CD4-positive, alpha-beta memory T cell (primary cell): ENCODE measurements at regions not wholly inside any gene's neighbourhood (a gene's known extent, or its start where the extent isn't known, plus 50 kb on each side); places are given as distances from the start of the nearest gene placed in this dataset.
"Not testable (repeated sequence)": the region's sequence is repeated elsewhere in the genome, so short reads cannot be mapped to it uniquely, and the experiment has no call there.

ENCODE experiments used
- CTCF ChIA-PET: fragments of 350-600 bp; sonication (Branson Sonifier 250); formaldehyde crosslinking; loops from one replicate; lab custom pipeline; 2021; ENCODE audit warnings: inconsistent platforms; ENCODE audit not compliant: partially characterized antibody; lab: Charles Lee
- POLR2A ChIA-PET: fragments of 350-600 bp; sonication (Branson Sonifier 250); formaldehyde crosslinking; loops from one replicate; lab custom pipeline; 2021; ENCODE audit not compliant: partially characterized antibody; lab: Charles Lee
- DNase-seq, 5 donors: peaks; one replicate each; pipeline versions ENCODE4 v3.0.0 to v3.0.0-alpha.2; 2020 to 2022; ENCODE audit warnings: mixed read lengths in 1 of 5
- H3K27ac ChIP-seq: one replicate; pipeline ENCODE4 v1.7.0; 2013; ENCODE audit warnings: low read depth, low read length
- H3K27me3 ChIP-seq: 2 replicates; pipeline ENCODE4 v1.7.0; 2013; ENCODE audit warnings: mild to moderate bottlenecking, low read length, moderate library complexity; ENCODE audit not compliant: insufficient read depth
- H3K36me3 ChIP-seq: 2 replicates; pipeline ENCODE4 v1.7.0; 2013; ENCODE audit warnings: mild to moderate bottlenecking, low read length, moderate library complexity; ENCODE audit not compliant: insufficient read depth
- H3K4me1 ChIP-seq: 2 replicates; pipeline ENCODE4 v1.7.0; 2013; ENCODE audit warnings: mild to moderate bottlenecking, low read length, moderate library complexity; ENCODE audit not compliant: insufficient read depth
- H3K4me3 ChIP-seq, 2 donors: one replicate each; pipeline ENCODE4 v1.7.0; 2013; ENCODE audit warnings: low read length in 2 of 2, mild to moderate bottlenecking in 1 of 2
- H3K9me3 ChIP-seq, 2 donors: one replicate each; pipeline ENCODE4 v1.7.0; 2013; ENCODE audit warnings: low read length in 2 of 2, control low read depth in 1 of 2; ENCODE audit not compliant: control insufficient read depth in 1 of 2
- H3K27ac Mint-ChIP-seq, 7 donors: one replicate each; pipeline ENCODE4 v1.8.0; 2020 to 2021; ENCODE audit warnings: mixed read lengths in 7 of 7, mild to moderate bottlenecking in 6 of 7, inconsistent platforms in 3 of 7, moderate library complexity in 3 of 7
- H3K27me3 Mint-ChIP-seq, 2 donors: one replicate each; pipeline ENCODE4 v1.8.0; 2020 to 2021; ENCODE audit warnings: mixed read lengths in 2 of 2
- H3K36me3 Mint-ChIP-seq, 2 donors: one replicate each; pipeline ENCODE4 v1.8.0; 2020 to 2021; ENCODE audit warnings: mixed read lengths in 2 of 2, inconsistent platforms in 1 of 2, mild to moderate bottlenecking in 1 of 2
- H3K4me1 Mint-ChIP-seq, 4 donors: one replicate each; pipeline ENCODE4 v1.8.0; 2020 to 2021; ENCODE audit warnings: mixed read lengths in 4 of 4, mild to moderate bottlenecking in 1 of 4
- H3K4me3 Mint-ChIP-seq, 8 donors: one replicate each; pipeline ENCODE4 v1.8.0; 2020 to 2021; ENCODE audit warnings: mixed read lengths in 8 of 8, mild to moderate bottlenecking in 7 of 8, moderate library complexity in 6 of 8, inconsistent platforms in 3 of 8
- H3K9me3 Mint-ChIP-seq, 8 donors: one replicate each; pipeline ENCODE4 v1.8.0; 2020 to 2021; ENCODE audit warnings: mixed read lengths in 8 of 8, mild to moderate bottlenecking in 5 of 8, inconsistent platforms in 3 of 8, moderate library complexity in 1 of 8
- intact Hi-C: fragments of 100-400 bp; cut with micrococcal nuclease; formaldehyde crosslinking; loops from one replicate; pipeline ENCODE4 v1.15.1; 2023

GRCh38 chr3:55147406-55147805 lies 219.5 kb upstream of the LRTM1 start:
- Mint-ChIP-seq H3K9me3 (peaks cover 0 to 7% (median 2%) of the 10 kb centered on the region in 8 donors), H3K36me3 (no peaks in the 10 kb centered on the region), H3K27me3 (no peaks in the 10 kb centered on the region), H3K27ac (no peak overlapping the region), H3K4me3 (no peak overlapping the region), H3K4me1 (no peaks in the 10 kb centered on the region)
- CTCF ChIA-PET: no interaction called here
- Histone ChIP-seq H3K27me3 (no peaks in the 10 kb centered on the region), H3K4me3 (no peak overlapping the region), H3K27ac (no peak overlapping the region), H3K36me3 (no peaks in the 10 kb centered on the region), H3K9me3 (no peaks in the 10 kb centered on the region), H3K4me1 (no peaks in the 10 kb centered on the region)
- intact Hi-C loops: no loop called here
- POLR2A ChIA-PET: no interaction called here
- no peak for DNase-seq

DNA sequence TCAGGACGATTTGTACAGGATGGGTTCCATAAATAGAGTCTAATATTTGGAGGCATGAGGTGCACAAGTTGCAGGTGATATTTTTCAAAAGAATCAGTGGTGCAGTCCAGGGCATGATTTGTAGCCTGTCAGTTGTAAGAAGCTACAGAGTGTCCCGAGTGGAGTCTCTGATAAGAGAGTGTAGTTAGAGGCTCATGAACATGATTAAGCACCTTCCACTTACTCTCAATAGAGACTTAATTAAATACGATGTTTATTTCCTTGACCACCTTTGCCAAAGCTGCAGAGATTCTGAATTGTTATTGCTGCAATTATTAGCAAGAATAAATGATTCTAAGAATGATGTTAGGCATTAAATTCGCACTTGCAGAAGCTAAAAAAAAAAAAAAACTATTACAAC lies 218.4 kb upstream of the LRTM1 start:
- no peak for DNase-seq
- Mint-ChIP-seq H3K27me3 (no peaks in the 10 kb centered on the region), H3K36me3 (no peaks in the 10 kb centered on the region), H3K9me3 (peaks cover 0 to 6% (median under 1%) of the 10 kb centered on the region in 8 donors), H3K4me3 (no peak overlapping the region), H3K4me1 (no peaks in the 10 kb centered on the region), H3K27ac (no peak overlapping the region)
- H3K36me3 ChIP-seq: no peaks in the 10 kb centered on the region
- H3K4me3 ChIP-seq: no peak overlapping the region
- H3K9me3 ChIP-seq: no peaks in the 10 kb centered on the region
- H3K27ac ChIP-seq: no peak overlapping the region
- H3K27me3 ChIP-seq: no peaks in the 10 kb centered on the region
- POLR2A ChIA-PET: no interaction called here
- no peaks in the 10 kb centered on the region for H3K4me1 ChIP-seq
- intact Hi-C loops: no loop called here
- CTCF ChIA-PET: no interaction called here

DNA sequence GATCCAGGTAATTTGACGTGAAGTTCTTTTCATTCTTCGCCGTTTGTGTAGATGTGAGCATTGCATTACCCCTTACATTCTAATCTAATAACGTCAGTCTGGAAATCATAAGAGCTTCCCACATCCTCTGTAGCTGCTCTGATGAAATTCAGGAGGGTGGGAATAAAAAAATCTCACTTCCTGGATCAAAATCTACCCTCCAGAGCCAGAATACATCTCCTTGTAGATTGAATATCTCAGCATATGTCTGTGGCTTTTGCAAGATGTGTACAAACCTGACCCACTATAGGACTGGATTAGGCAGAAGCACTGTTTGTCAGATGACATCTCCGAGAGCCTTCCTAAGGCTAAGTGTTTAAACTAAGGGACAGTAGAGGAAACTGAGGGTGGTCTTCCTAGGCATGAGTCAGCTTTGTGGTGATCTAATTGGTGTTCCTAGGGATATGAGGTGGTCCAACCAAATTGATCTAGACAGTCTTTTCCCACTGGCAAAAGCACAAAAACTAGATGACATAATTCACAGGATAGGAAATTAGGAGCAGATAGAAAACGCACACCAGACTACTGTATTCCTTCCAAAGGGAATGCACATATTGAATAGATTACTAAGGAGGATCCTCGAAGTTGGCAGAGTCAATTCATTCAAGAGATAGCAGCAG lies 216.3 kb upstream of the LRTM1 start:
- intact Hi-C loops: no loop called here
- H3K4me3 ChIP-seq: no peak overlapping the region
- peaks cover 0 to 6% (median 0%) of the 10 kb centered on the region in 8 donors for H3K9me3 Mint-ChIP-seq
- DNase-seq: no peak
- ChIA-PET CTCF (no interaction called here), POLR2A (no interaction called here)
- H3K27me3 ChIP-seq: no peaks in the 10 kb centered on the region
- no peak overlapping the region for H3K4me3 Mint-ChIP-seq
- no peaks in the 10 kb centered on the region for H3K36me3 Mint-ChIP-seq
- no peaks in the 10 kb centered on the region for H3K4me1 Mint-ChIP-seq
- no peaks in the 10 kb centered on the region for H3K9me3 ChIP-seq
- no peak overlapping the region for H3K27ac ChIP-seq
- H3K27me3 Mint-ChIP-seq: no peaks in the 10 kb centered on the region
- no peaks in the 10 kb centered on the region for H3K4me1 ChIP-seq
- H3K27ac Mint-ChIP-seq: no peak overlapping the region
- H3K36me3 ChIP-seq: no peaks in the 10 kb centered on the region

DNA sequence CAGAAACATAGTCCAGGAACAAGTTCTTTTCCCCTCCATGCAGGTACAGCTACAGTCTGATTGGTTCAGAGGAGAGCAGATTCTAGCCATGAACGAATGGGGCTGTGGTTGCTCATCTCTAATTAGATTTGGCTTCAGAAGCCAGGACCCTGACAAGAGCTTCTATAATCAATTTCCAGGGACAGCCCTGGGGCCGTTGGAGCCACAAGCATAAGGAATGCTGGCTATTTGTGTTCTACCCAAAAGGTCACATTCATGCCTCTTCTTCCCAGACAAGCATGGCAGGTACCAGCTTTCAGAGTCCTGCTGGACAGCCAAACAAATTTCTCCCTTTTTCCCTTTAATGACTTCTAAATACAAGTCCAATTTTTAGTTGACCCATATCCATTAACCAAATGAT lies 215.5 kb upstream of the LRTM1 start:
- Mint-ChIP-seq H3K27ac (no peak overlapping the region), H3K9me3 (peaks cover 0 to 6% (median 0%) of the 10 kb centered on the region in 8 donors)

GRCh38 chr3:55136291-55136690 lies 208.4 kb upstream of the LRTM1 start:
- H3K27ac ChIP-seq, POLR2A ChIA-PET, H3K9me3 ChIP-seq, H3K27ac Mint-ChIP-seq, H3K4me1 Mint-ChIP-seq, H3K27me3 Mint-ChIP-seq, H3K4me3 ChIP-seq, DNase-seq, H3K36me3 Mint-ChIP-seq, intact Hi-C loops, H3K36me3 ChIP-seq, H3K4me3 Mint-ChIP-seq, H3K4me1 ChIP-seq, CTCF ChIA-PET, H3K27me3 ChIP-seq: not testable (repeated sequence)
- H3K9me3 Mint-ChIP-seq: peaks cover 0 to 18% (median 5%) of the 10 kb centered on the region in 8 donors

More for the DNA sequence above, 215.5 kb upstream of the LRTM1 start:
- CTCF ChIA-PET: no interaction called here
- Histone ChIP-seq H3K4me1 (no peaks in the 10 kb centered on the region), H3K4me3 (no peak overlapping the region), H3K36me3 (no peaks in the 10 kb centered on the region), H3K9me3 (no peaks in the 10 kb centered on the region), H3K27ac (no peak overlapping the region), H3K27me3 (no peaks in the 10 kb centered on the region)
- no peak for DNase-seq
- POLR2A ChIA-PET: no interaction called here
- H3K27me3 Mint-ChIP-seq: no peaks in the 10 kb centered on the region
- no peaks in the 10 kb centered on the region for H3K36me3 Mint-ChIP-seq
- no peak overlapping the region for H3K4me3 Mint-ChIP-seq
- intact Hi-C loops: no loop called here
- no peaks in the 10 kb centered on the region for H3K4me1 Mint-ChIP-seq

- H3K27me3 ChIP-seq: no peaks in the 10 kb centered on the region
- no peak overlapping the region for H3K4me3 ChIP-seq
- no peak overlapping the region for H3K27ac ChIP-seq
- DNase-seq: no peak
- H3K4me1 ChIP-seq: no peaks in the 10 kb centered on the region
- Mint-ChIP-seq H3K4me1 (no peaks in the 10 kb centered on the region), H3K27me3 (no peaks in the 10 kb centered on the region), H3K9me3 (peaks cover 0 to 10% (median 0%) of the 10 kb centered on the region in 8 donors), H3K4me3 (no peak overlapping the region), H3K27ac (no peak overlapping the region), H3K36me3 (no peaks in the 10 kb centered on the region)
- intact Hi-C loops: no loop called here
- POLR2A ChIA-PET: no interaction called here
- no peaks in the 10 kb centered on the region for H3K36me3 ChIP-seq
- CTCF ChIA-PET: no interaction called here
- no peaks in the 10 kb centered on the region for H3K9me3 ChIP-seq
Observed at GRCh38 chr3:55128225-55128823, 200.5 kb upstream of the LRTM1 start.

- no peak for DNase-seq
- no peaks in the 10 kb centered on the region for H3K36me3 Mint-ChIP-seq
- H3K4me3 ChIP-seq: no peak overlapping the region
- H3K27me3 ChIP-seq: no peaks in the 10 kb centered on the region
- intact Hi-C loops: no loop called here
- no peaks in the 10 kb centered on the region for H3K36me3 ChIP-seq
- H3K4me1 Mint-ChIP-seq: no peaks in the 10 kb centered on the region
- no peaks in the 10 kb centered on the region for H3K9me3 ChIP-seq
- no peak overlapping the region for H3K27ac ChIP-seq
- H3K27me3 Mint-ChIP-seq: no peaks in the 10 kb centered on the region
- H3K4me1 ChIP-seq: no peaks in the 10 kb centered on the region
- ChIA-PET POLR2A (no interaction called here), CTCF (no interaction called here)
- H3K4me3 Mint-ChIP-seq: no peak overlapping the region
- H3K9me3 Mint-ChIP-seq: peaks cover 0 to 10% (median 0%) of the 10 kb centered on the region in 8 donors
- H3K27ac Mint-ChIP-seq: no peak overlapping the region
Observed at GRCh38 chr3:55127565-55127964, 199.7 kb upstream of the LRTM1 start.
